ENCODE measurements at regions not wholly inside any gene's neighbourhood (a gene's known extent, or its start where the extent isn't known, plus 50 kb on each side); places are given as distances from the start of the nearest gene placed in this dataset.

GRCh38 chr4:53959343-53960120 lies 104.9 kb downstream of the CHIC2 start:
- H3K79me2 ChIP-seq (ENCODE audit: control insufficient read depth, insufficient read depth, low read length) = no peaks in the 10 kb centered on the region
- no peak overlapping the region for H4K5ac ChIP-seq (ENCODE audit: low read length)
- H3K36me3 ChIP-seq (ENCODE audit: control insufficient read depth, insufficient read depth, low read length) = no peaks in the 10 kb centered on the region
- no peak overlapping the region for H2AK5ac ChIP-seq (ENCODE audit: low read length)
- H3K4me2 ChIP-seq (ENCODE audit: low read length) = no peak overlapping the region
- no peak overlapping the region for H3K56ac ChIP-seq (ENCODE audit: low read length)
- peak overlapping the region; percentile 39 for H3K18ac ChIP-seq (ENCODE audit: low read length)
- H3K79me1 ChIP-seq (ENCODE audit: low read length) = no peaks in the 10 kb centered on the region
- no CpG with 5 or more reads among the region's 16 CpGs for WGBS (ENCODE audit: extremely low coverage, insufficient coverage, low lambda C conversion rate)
- no peak for DNase-seq
- no peak overlapping the region for H2BK15ac ChIP-seq (replicated peaks; ENCODE audit: low read depth)
- no peak overlapping the region for H4K8ac ChIP-seq (ENCODE audit: low read depth, low read length)
- H2BK5ac ChIP-seq (ENCODE audit: low read length) = no peak overlapping the region
- no peak overlapping the region for H3K9ac ChIP-seq (ENCODE audit: low read length)
- H3K4ac ChIP-seq (ENCODE audit: low read depth, low read length) = peak overlapping the region; percentile 24
- H3K23ac ChIP-seq (ENCODE audit: low read length) = no peak overlapping the region
- H3K4me1 ChIP-seq (ENCODE audit: control insufficient read depth, low read depth, low read length) = peaks cover 6% of the 10 kb centered on the region
- no peak overlapping the region for H3K27ac ChIP-seq (ENCODE audit: low read depth, low read length)
- H3K27me3 ChIP-seq (ENCODE audit: insufficient read depth, low read length, poor library complexity) = no peaks in the 10 kb centered on the region
- H3K4me3 ChIP-seq (ENCODE audit: low read length) = no peak overlapping the region
- H2BK120ac ChIP-seq (ENCODE audit: low read depth, low read length) = no peak overlapping the region

- Histone ChIP-seq H2AK5ac (ENCODE audit: low read length) (no peak overlapping the region), H2BK5ac (ENCODE audit: low read length) (no peak overlapping the region), H3K27ac (ENCODE audit: low read depth, low read length) (no peak overlapping the region), H2BK120ac (ENCODE audit: low read depth, low read length) (no peak overlapping the region), H2BK15ac (replicated peaks; ENCODE audit: low read depth) (no peak overlapping the region), H3K4me1 (ENCODE audit: control insufficient read depth, low read depth, low read length) (peaks cover 6% of the 10 kb centered on the region), H4K8ac (ENCODE audit: low read depth, low read length) (no peak overlapping the region), H3K9ac (ENCODE audit: low read length) (no peak overlapping the region), H3K79me1 (ENCODE audit: low read length) (no peaks in the 10 kb centered on the region), H3K18ac (ENCODE audit: low read length) (peak overlapping the region; percentile 54), H3K4me3 (ENCODE audit: low read length) (no peak overlapping the region), H3K79me2 (ENCODE audit: control insufficient read depth, insufficient read depth, low read length) (no peaks in the 10 kb centered on the region), H3K4me2 (ENCODE audit: low read length) (no peak overlapping the region), H3K23ac (ENCODE audit: low read length) (no peak overlapping the region), H3K36me3 (ENCODE audit: control insufficient read depth, insufficient read depth, low read length) (no peaks in the 10 kb centered on the region), H3K4ac (ENCODE audit: low read depth, low read length) (no peak overlapping the region), H3K27me3 (ENCODE audit: insufficient read depth, low read length, poor library complexity) (no peaks in the 10 kb centered on the region), H3K56ac (ENCODE audit: low read length) (no peak overlapping the region), H4K5ac (ENCODE audit: low read length) (no peak overlapping the region)
- DNase-seq = peak; percentile 45
Measured at GRCh38 chr4:53956454-53956853, 108.0 kb downstream of the CHIC2 start.

- Histone ChIP-seq H3K56ac (ENCODE audit: low read length) (peak overlapping the region; percentile 17), H3K79me1 (ENCODE audit: low read length) (no peaks in the 10 kb centered on the region), H3K23ac (ENCODE audit: low read length) (no peak overlapping the region), H3K4ac (ENCODE audit: low read depth, low read length) (no peak overlapping the region), H2AK5ac (ENCODE audit: low read length) (peak overlapping the region; percentile 55), H3K27ac (ENCODE audit: low read depth, low read length) (no peak overlapping the region), H3K4me1 (ENCODE audit: control insufficient read depth, low read depth, low read length) (peaks cover 6% of the 10 kb centered on the region), H3K79me2 (ENCODE audit: control insufficient read depth, insufficient read depth, low read length) (no peaks in the 10 kb centered on the region), H2BK15ac (replicated peaks; ENCODE audit: low read depth) (no peak overlapping the region), H3K36me3 (ENCODE audit: control insufficient read depth, insufficient read depth, low read length) (no peaks in the 10 kb centered on the region), H3K4me3 (ENCODE audit: low read length) (no peak overlapping the region), H3K18ac (ENCODE audit: low read length) (peak overlapping the region; percentile 54), H3K4me2 (ENCODE audit: low read length) (no peak overlapping the region), H4K5ac (ENCODE audit: low read length) (no peak overlapping the region), H2BK120ac (ENCODE audit: low read depth, low read length) (no peak overlapping the region), H3K9ac (ENCODE audit: low read length) (no peak overlapping the region), H4K8ac (ENCODE audit: low read depth, low read length) (no peak overlapping the region), H2BK5ac (ENCODE audit: low read length) (peak overlapping the region; percentile 14), H3K27me3 (ENCODE audit: insufficient read depth, low read length, poor library complexity) (no peaks in the 10 kb centered on the region)
- WGBS (ENCODE audit: extremely low coverage, insufficient coverage, low lambda C conversion rate) = no CpG with 5 or more reads among the region's 5 CpGs
- DNase-seq = no peak
Measured at GRCh38 chr4:53956053-53956452, 108.4 kb downstream of the CHIC2 start.

GRCh38 chr4:53951414-53951813 lies 113.0 kb downstream of the CHIC2 start:
- Histone ChIP-seq H2BK5ac (ENCODE audit: low read length) (no peak overlapping the region), H3K18ac (ENCODE audit: low read length) (no peak overlapping the region), H3K4ac (ENCODE audit: low read depth, low read length) (no peak overlapping the region), H3K4me1 (ENCODE audit: control insufficient read depth, low read depth, low read length) (peaks cover 6% of the 10 kb centered on the region), H3K79me2 (ENCODE audit: control insufficient read depth, insufficient read depth, low read length) (no peaks in the 10 kb centered on the region), H4K5ac (ENCODE audit: low read length) (no peak overlapping the region), H3K4me3 (ENCODE audit: low read length) (no peak overlapping the region), H3K79me1 (ENCODE audit: low read length) (no peaks in the 10 kb centered on the region), H3K56ac (ENCODE audit: low read length) (no peak overlapping the region), H4K8ac (ENCODE audit: low read depth, low read length) (no peak overlapping the region), H3K4me2 (ENCODE audit: low read length) (no peak overlapping the region), H3K27ac (ENCODE audit: low read depth, low read length) (no peak overlapping the region), H3K9ac (ENCODE audit: low read length) (no peak overlapping the region), H3K27me3 (ENCODE audit: insufficient read depth, low read length, poor library complexity) (no peaks in the 10 kb centered on the region), H3K23ac (ENCODE audit: low read length) (no peak overlapping the region), H2BK120ac (ENCODE audit: low read depth, low read length) (no peak overlapping the region), H3K36me3 (ENCODE audit: control insufficient read depth, insufficient read depth, low read length) (no peaks in the 10 kb centered on the region), H2BK15ac (replicated peaks; ENCODE audit: low read depth) (no peak overlapping the region), H2AK5ac (ENCODE audit: low read length) (no peak overlapping the region)
- no peak for DNase-seq
- no CpG with 5 or more reads among the region's 4 CpGs for WGBS (ENCODE audit: extremely low coverage, insufficient coverage, low lambda C conversion rate)

GRCh38 chr4:53943345-53944085 lies 120.9 kb downstream of the CHIC2 start:
- no peaks in the 10 kb centered on the region for H3K4me1 ChIP-seq (ENCODE audit: control insufficient read depth, low read depth, low read length)
- no peak overlapping the region for H3K27ac ChIP-seq (ENCODE audit: low read depth, low read length)
- no peak overlapping the region for H2AK5ac ChIP-seq (ENCODE audit: low read length)
- H3K18ac ChIP-seq (ENCODE audit: low read length) = no peak overlapping the region
- H3K4ac ChIP-seq (ENCODE audit: low read depth, low read length) = no peak overlapping the region
- no peak overlapping the region for H3K4me2 ChIP-seq (ENCODE audit: low read length)
- no peak overlapping the region for H2BK15ac ChIP-seq (replicated peaks; ENCODE audit: low read depth)
- no peak overlapping the region for H4K5ac ChIP-seq (ENCODE audit: low read length)
- no peak overlapping the region for H3K4me3 ChIP-seq (ENCODE audit: low read length)
- no peak overlapping the region for H3K9ac ChIP-seq (ENCODE audit: low read length)
- H2BK120ac ChIP-seq (ENCODE audit: low read depth, low read length) = peak overlapping the region; percentile 36
- no peak overlapping the region for H2BK5ac ChIP-seq (ENCODE audit: low read length)
- no peaks in the 10 kb centered on the region for H3K79me1 ChIP-seq (ENCODE audit: low read length)
- WGBS (ENCODE audit: extremely low coverage, insufficient coverage, low lambda C conversion rate) = no CpG with 5 or more reads among the region's 2 CpGs
- no peaks in the 10 kb centered on the region for H3K79me2 ChIP-seq (ENCODE audit: control insufficient read depth, insufficient read depth, low read length)
- no peak overlapping the region for H3K23ac ChIP-seq (ENCODE audit: low read length)
- H3K56ac ChIP-seq (ENCODE audit: low read length) = no peak overlapping the region
- H3K27me3 ChIP-seq (ENCODE audit: insufficient read depth, low read length, poor library complexity) = no peaks in the 10 kb centered on the region
- no peak for DNase-seq
- no peaks in the 10 kb centered on the region for H3K36me3 ChIP-seq (ENCODE audit: control insufficient read depth, insufficient read depth, low read length)
- no peak overlapping the region for H4K8ac ChIP-seq (ENCODE audit: low read depth, low read length)
